ENCODE measurements at regions not wholly inside any gene's neighbourhood (a gene's known extent, or its start where the extent isn't known, plus 50 kb on each side); places are given as distances from the start of the nearest gene placed in this dataset.

- TF ChIP-seq CTCF (IDR thresholded peaks at IDR 0.05; ENCODE audit: low read length) = no peak
- TF ChIP-seq EZH2 (optimal IDR thresholded peaks at IDR 0.05; ENCODE audit: low read depth, low read length) = no peak
These were observed 208.6 kb downstream of the SMAD2 start for GRCh38 chr18:47721876-47722275.

Data from MM.1S (cell line).